ENCODE measurements at regions not wholly inside any gene's neighbourhood (a gene's known extent, or its start where the extent isn't known, plus 50 kb on each side); places are given as distances from the start of the nearest gene placed in this dataset.

GRCh38 chr4:26073886-26074560 is 160.0 kb downstream of the SMIM20 start:
- DNase-seq (ENCODE audit: low spot score) = no peak

- DNase-seq (ENCODE audit: low spot score) = no peak
These were observed 160.9 kb downstream of the SMIM20 start for GRCh38 chr4:26074712-26075430.

GRCh38 chr4:26075583-26075982 is 161.6 kb downstream of the SMIM20 start:
- no peak for DNase-seq (ENCODE audit: low spot score)

- no peak for DNase-seq (ENCODE audit: low spot score)
These were observed 162.1 kb downstream of the SMIM20 start for GRCh38 chr4:26076000-26076587.

- no peak for DNase-seq (ENCODE audit: low spot score)
These were observed 162.9 kb downstream of the SMIM20 start for GRCh38 chr4:26076896-26077295.

GRCh38 chr4:26077756-26078155 is 163.7 kb downstream of the SMIM20 start:
- no peak for DNase-seq (ENCODE audit: low spot score)

GRCh38 chr4:26080870-26081628 is 167.0 kb downstream of the SMIM20 start:
- no peak for DNase-seq (ENCODE audit: low spot score)

GRCh38 chr4:26081795-26082498 is 167.9 kb downstream of the SMIM20 start:
- peak; percentile 82 for DNase-seq (ENCODE audit: low spot score)

- DNase-seq (ENCODE audit: low spot score) = no peak
These were observed 168.5 kb downstream of the SMIM20 start for GRCh38 chr4:26082565-26082964.

GRCh38 chr4:26083987-26084386 is 170.0 kb downstream of the SMIM20 start:
- peak; percentile 82 for DNase-seq (ENCODE audit: low spot score)

- peak; percentile 73 for DNase-seq (ENCODE audit: low spot score)
These were observed 170.4 kb downstream of the SMIM20 start for GRCh38 chr4:26084414-26084813.

GRCh38 chr4:26085551-26085950 is 171.5 kb downstream of the SMIM20 start:
- DNase-seq (ENCODE audit: low spot score) = peak; percentile 48

- DNase-seq (ENCODE audit: low spot score) = no peak
These were observed 172.8 kb downstream of the SMIM20 start for GRCh38 chr4:26086621-26087441.

GRCh38 chr4:26088433-26088928 is 174.5 kb downstream of the SMIM20 start:
- DNase-seq (ENCODE audit: low spot score) = no peak

- no peak for DNase-seq (ENCODE audit: low spot score)
These were observed 179.5 kb downstream of the SMIM20 start for GRCh38 chr4:26093551-26093950.

GRCh38 chr4:26094076-26094475 is 180.1 kb downstream of the SMIM20 start:
- no peak for DNase-seq (ENCODE audit: low spot score)

- no peak for DNase-seq (ENCODE audit: low spot score)
These were observed 180.9 kb downstream of the SMIM20 start for GRCh38 chr4:26094911-26095310.

- DNase-seq (ENCODE audit: low spot score) = no peak
These were observed 185.9 kb downstream of the SMIM20 start for GRCh38 chr4:26099967-26100366.

- no peak for DNase-seq (ENCODE audit: low spot score)
These were observed 187.0 kb downstream of the SMIM20 start for GRCh38 chr4:26101011-26101410.

GRCh38 chr4:26104056-26104685 is 190.2 kb downstream of the SMIM20 start:
- DNase-seq (ENCODE audit: low spot score) = no peak
